GM21825 (cell line): ENCODE measurements at regions not wholly inside any gene's neighbourhood (a gene's known extent, or its start where the extent isn't known, plus 50 kb on each side); places are given as distances from the start of the nearest gene placed in this dataset.
"Not testable (repeated sequence)": the region's sequence is repeated elsewhere in the genome, so short reads cannot be mapped to it uniquely, and the experiment has no call there.

Source experiments
- ATAC-seq: cut with Tn5 transposase; IDR thresholded peaks from one replicate; pipeline ENCODE4 v1.9.1; 2021; ENCODE audit warnings: mild to moderate bottlenecking, moderate library complexity; ENCODE audit not compliant: unreplicated experiment

GRCh38 chr5:57983426-57983825, 476.5 kb downstream of the PLK2 start:
- no peak for ATAC-seq

GRCh38 chr5:57979671-57980070, 480.2 kb downstream of the PLK2 start:
- no peak for ATAC-seq

DNA sequence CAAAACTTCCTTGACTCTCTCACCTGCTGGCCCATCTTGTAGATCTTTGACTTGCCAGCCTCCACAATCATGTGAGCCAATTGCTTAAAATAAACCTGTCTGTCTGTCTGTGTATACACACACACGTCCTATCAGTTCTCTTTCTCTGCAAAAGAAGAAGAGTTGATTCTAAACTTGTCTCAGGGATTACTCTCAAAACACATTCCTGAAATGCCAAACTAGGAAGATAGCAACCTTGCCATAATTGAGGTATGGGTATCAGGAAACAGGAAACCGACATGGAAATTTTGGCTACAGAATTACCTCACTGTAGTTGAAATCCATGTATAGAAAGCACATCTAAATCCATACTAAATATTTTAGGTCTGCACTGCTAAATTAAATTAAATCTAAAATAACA, 483.4 kb downstream of the PLK2 start:
- ATAC-seq, result no peak

DNA sequence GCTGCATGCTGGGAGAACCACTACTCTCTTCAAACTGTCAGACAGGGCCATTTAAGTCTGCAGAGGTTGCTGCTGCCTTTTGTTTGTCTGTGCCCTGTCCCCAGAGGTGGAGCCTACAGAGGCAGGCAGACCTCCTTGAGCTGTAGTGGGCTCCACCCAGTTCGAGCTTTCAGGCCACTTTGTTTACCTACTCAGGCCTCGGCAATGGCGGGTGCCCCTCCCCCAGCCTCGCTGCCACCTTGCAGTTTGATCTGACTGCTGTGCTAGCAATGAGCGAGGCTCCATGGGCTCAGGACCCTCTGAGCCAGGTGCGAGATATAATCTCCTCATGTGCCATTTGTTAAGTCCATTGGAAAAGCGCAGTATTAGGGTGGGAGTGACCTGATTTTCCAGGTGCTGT, 487.8 kb downstream of the PLK2 start:
- ATAC-seq, result not testable (repeated sequence)

- ATAC-seq, result no peak
These were observed 478.0 kb upstream of the ACTBL2 start for GRCh38 chr5:57960569-57960968.

GRCh38 chr5:57956636-57957035, 474.0 kb upstream of the ACTBL2 start:
- no peak for ATAC-seq

DNA sequence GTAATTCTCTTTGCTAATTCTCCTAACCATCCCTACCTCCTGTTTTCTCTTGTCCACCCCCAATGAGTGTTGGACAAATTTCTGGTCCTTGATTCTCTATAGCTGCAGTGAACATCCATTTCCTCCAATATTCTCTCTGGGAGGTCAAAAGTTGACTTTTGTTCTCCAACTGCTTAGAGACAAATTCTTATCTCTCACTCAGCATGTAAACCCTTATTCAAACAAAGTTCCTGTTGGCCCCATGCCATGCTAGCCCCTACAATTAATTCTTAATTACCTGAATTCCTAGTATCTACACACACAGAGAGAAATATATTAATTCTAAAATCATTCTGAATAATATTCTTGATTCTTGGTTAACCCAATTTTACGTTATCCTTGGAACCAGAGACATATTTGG, 472.9 kb upstream of the ACTBL2 start:
- no peak for ATAC-seq

DNA sequence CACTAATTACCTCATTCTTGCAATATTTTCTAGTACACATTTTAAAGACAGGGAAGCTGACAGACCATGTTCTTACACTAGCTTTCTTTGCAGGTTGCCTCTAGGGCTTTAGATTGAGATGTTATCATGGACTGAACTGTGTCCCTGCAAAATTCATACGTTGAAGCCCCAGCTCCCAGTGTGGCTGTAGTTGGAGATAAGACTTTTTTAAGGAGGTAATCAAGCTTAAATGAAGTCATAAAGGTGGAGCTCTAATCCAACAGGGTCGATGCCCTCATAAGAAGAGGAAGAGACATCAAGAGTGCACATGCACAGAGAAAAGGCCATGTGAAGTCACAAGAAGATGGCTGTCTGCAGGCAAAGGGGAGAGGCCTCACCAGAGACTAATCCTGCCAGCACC, 471.2 kb upstream of the ACTBL2 start:
- ATAC-seq, result no peak

- ATAC-seq, result no peak
These were observed 468.1 kb upstream of the ACTBL2 start for GRCh38 chr5:57950616-57951228.

DNA sequence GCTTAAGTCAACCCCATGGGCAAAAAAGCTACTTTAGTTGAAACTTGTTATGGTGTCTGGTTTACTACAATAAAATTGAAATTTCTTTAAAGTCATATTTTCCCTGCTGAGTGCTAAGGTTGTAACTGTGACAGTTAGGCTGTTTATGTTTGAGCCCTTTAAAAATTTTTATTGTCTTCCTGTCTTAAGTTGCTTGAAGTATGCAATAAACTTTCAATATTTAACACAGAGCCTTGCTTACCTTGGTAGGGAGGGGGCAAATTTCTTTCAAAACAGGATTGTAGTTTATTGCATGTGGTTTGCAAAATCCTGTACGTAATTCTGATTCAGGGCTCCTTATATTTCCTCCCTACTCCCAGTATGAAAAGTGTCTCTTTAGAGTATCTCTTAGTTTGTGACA, 465.5 kb upstream of the ACTBL2 start:
- ATAC-seq, result no peak

- ATAC-seq, result no peak
These were observed 464.6 kb upstream of the ACTBL2 start for GRCh38 chr5:57947181-57947580.

- no peak for ATAC-seq
These were observed 458.3 kb upstream of the ACTBL2 start for GRCh38 chr5:57940879-57941278.

- no peak for ATAC-seq
These were observed 457.6 kb upstream of the ACTBL2 start for GRCh38 chr5:57940236-57940635.

GRCh38 chr5:57939771-57940170, 457.2 kb upstream of the ACTBL2 start:
- no peak for ATAC-seq

DNA sequence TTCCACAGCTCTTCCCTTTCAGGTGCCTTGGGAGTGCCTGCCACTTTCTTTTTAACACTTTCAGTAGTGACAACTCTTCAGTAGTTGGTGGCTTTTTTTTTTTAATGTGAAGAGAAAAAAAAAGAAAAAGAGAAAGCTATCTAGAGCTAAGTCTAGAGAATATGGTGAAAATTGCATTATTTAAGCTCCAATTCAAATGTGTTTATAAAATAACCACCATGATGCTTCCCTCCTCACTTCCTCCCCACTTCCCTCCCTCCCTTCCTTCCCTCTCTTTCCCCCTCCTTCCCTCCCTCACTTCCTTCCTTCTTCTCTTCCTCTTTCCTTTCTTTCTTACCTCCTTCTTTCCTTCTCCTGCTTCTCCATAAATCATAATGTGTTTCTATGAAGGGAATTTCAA, 456.7 kb upstream of the ACTBL2 start:
- ATAC-seq, result no peak

DNA sequence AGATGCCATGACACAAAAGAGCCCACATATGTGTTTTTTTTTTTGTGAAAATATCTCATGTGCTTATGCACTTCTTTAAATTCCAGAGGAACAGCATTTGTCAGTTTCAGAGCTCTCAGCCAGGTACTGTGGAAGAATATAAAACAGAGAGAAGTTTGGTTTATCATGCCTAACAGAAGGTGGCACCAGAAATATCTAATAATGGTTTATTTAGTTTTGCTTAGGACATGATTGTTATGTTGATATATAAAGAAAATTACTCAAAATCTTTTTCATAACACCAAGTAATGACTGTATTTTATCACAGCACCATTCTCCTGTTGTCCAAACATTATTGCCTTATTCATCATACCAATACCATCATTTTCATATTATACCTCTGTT, 455.6 kb upstream of the ACTBL2 start:
- ATAC-seq, result no peak

- no peak for ATAC-seq
These were observed 455.0 kb upstream of the ACTBL2 start for GRCh38 chr5:57937501-57938173.

- no peak for ATAC-seq
These were observed 454.4 kb upstream of the ACTBL2 start for GRCh38 chr5:57937025-57937424.

DNA sequence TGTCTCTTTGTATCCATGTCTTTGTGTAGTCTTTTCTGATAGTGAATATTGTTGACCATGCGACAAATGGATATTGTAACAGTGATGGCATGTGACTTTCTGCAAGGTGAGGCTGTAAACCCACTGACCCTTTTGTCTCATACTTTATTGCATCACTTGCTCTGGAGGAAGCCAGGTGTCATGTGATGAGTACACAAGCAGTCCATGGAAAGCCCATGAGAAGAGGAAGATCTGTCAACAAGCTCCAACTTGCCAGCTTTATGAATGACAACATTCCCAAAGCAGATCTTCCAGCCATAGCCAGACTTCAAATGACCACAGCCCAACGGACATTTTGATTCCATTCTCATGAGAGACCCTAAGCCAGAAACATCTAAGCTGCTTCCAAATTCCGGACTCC, 450.1 kb upstream of the ACTBL2 start:
- no peak for ATAC-seq

- no peak for ATAC-seq
These were observed 449.2 kb upstream of the ACTBL2 start for GRCh38 chr5:57931807-57932206.

- no peak for ATAC-seq
These were observed 448.7 kb upstream of the ACTBL2 start for GRCh38 chr5:57931352-57931751.

DNA sequence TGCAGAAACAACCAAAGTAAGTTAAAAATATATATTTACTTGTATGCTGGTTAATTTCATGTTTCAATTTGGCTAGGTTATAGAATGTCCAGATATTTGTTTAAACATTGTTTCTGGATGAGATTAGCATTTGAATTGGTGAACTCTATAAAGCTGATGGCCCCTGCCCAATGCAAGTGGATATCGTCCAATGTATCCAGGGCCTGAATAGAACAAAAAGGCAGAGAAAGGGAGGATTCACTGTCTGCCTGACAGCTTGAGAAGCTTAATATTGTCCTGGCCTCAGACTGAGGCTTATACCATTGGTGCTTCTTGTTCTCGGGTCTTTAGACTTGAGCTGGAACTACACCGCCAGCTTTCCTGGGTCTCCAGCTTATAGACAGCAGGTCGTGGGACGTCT, 446.7 kb upstream of the ACTBL2 start:
- no peak for ATAC-seq

GRCh38 chr5:57923094-57923493, 440.5 kb upstream of the ACTBL2 start:
- ATAC-seq, result not testable (repeated sequence)
